Hepatocyte (in vitro differentiated cells): ENCODE measurements at regions not wholly inside any gene's neighbourhood (a gene's known extent, or its start where the extent isn't known, plus 50 kb on each side); places are given as distances from the start of the nearest gene placed in this dataset.

ENCODE experiments used
- CTCF ChIP-seq: fragments of 200-600 bp; sonication (generic); IDR thresholded peaks from 2 replicates; pipeline ENCODE4 v1.5.1; 2016; ENCODE audit warnings: antibody characterized with exemption, mild to moderate bottlenecking; ENCODE audit not compliant: poor library complexity
- EZH2 ChIP-seq: fragments of 200-600 bp; sonication (generic); IDR thresholded peaks from 2 replicates; pipeline ENCODE4 v1.6.1; 2016; ENCODE audit warnings: antibody characterized with exemption, mild to moderate bottlenecking, borderline replicate concordance
- EZH2phosphoT487 ChIP-seq: fragments of 200-600 bp; sonication (generic); IDR thresholded peaks from one replicate; pipeline ENCODE4 v1.6.1; 2018; ENCODE audit warnings: antibody characterized with exemption, mild to moderate bottlenecking, low read depth, moderate library complexity; ENCODE audit not compliant: unreplicated experiment, severe bottlenecking

GRCh38 chr5:120901199-120901598 is 437.1 kb downstream of the PRR16 start:
- TF ChIP-seq CTCF: no peak
- TF ChIP-seq EZH2: no peak
- no peak for TF ChIP-seq EZH2phosphoT487
